ENCODE measurements at regions not wholly inside any gene's neighbourhood (a gene's known extent, or its start where the extent isn't known, plus 50 kb on each side); places are given as distances from the start of the nearest gene placed in this dataset.

- peaks cover 20 to 45% (median 26%) of the 10 kb centered on the region in 4 donors for H3K4me1 ChIP-seq
- TF ChIP-seq EP300 (IDR thresholded peaks at IDR 0.05) (no peak), POLR2A (IDR thresholded peaks at IDR 0.05) (no peak), POLR2AphosphoS5 (IDR thresholded peaks at IDR 0.05) (no peak), CTCF (IDR thresholded peaks at IDR 0.05) (no peak)
- WGBS, 5 donors: 72 to 77% (median 73%) methylated on average over 10 of the region's 10 CpGs
- intact Hi-C loops (cut with DNase I; ENCODE audit: low total_unique reads): no loop called here
- H3K27me3 ChIP-seq: no peaks in the 10 kb centered on the region
- peak in 1 of 2 donors; percentile 20 for DNase-seq
- H3K27ac ChIP-seq: peak overlapping the region in 4 of 5 donors; percentile 55 to 74 (median 70)
- no peak overlapping the region for H3K4me3 ChIP-seq
- H3K36me3 ChIP-seq: no peaks in the 10 kb centered on the region
- no peaks in the 10 kb centered on the region for H3K9me3 ChIP-seq
These were observed 122.6 kb upstream of the MEF2A start for GRCh38 chr15:99443056-99443756.

DNA sequence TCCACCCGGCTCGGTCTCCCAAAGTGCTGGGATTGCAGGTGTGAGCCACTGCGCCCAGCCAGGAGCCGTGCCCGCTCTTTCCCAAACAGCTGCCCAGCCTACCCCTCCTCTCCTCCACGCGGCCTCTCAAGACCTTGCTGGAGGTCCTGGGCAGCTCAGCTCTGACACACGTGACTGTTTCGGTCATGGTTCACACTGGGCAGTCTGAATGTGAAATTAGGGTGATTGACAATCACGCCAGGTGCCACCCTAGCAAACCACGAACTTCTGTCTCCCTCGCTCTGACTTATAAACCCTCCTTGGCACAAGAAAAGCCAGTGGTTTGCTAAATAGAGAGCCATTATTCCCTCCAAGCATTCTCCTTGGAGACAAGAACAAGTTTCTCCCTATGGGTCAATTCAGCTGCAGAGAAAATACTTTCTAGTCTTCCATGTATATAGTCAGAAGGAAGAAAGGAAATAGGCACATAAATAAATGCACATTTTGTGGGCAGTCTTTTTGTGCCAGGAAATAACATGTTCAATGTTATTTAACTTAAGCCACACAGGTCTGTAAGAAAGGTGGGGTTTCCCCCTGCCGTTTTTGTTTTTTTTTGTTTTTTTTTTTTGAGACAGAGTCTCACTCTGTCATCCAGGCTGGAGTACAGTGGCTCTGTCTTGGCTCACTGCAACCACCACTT, 121.9 kb upstream of the MEF2A start:
- intact Hi-C loops (cut with DNase I; ENCODE audit: low total_unique reads): no loop called here
- H3K27me3 ChIP-seq: no peaks in the 10 kb centered on the region
- WGBS, 5 donors: 65 to 86% (median 77%) methylated on average over 13 of the region's 13 CpGs
- H3K4me3 ChIP-seq: no peak overlapping the region
- DNase-seq: peak; percentile 19 to 21
- H3K27ac ChIP-seq: peak overlapping the region in 3 of 5 donors; percentile 1 to 74 (median 74)
- H3K36me3 ChIP-seq: no peaks in the 10 kb centered on the region
- H3K9me3 ChIP-seq: no peaks in the 10 kb centered on the region
- TF ChIP-seq CTCF (IDR thresholded peaks at IDR 0.05): no peak
- no peak for TF ChIP-seq EP300 (IDR thresholded peaks at IDR 0.05)
- no peak for TF ChIP-seq POLR2A (IDR thresholded peaks at IDR 0.05)
- TF ChIP-seq POLR2AphosphoS5 (IDR thresholded peaks at IDR 0.05): no peak
- H3K4me1 ChIP-seq: peaks cover 20 to 45% (median 22%) of the 10 kb centered on the region in 4 donors

GRCh38 chr15:99445272-99445850, 120.4 kb upstream of the MEF2A start:
- H3K36me3 ChIP-seq: no peaks in the 10 kb centered on the region
- no peaks in the 10 kb centered on the region for H3K9me3 ChIP-seq
- H3K4me1 ChIP-seq: peaks cover 20 to 45% (median 22%) of the 10 kb centered on the region in 4 donors
- WGBS, 5 donors: 70 to 83% (median 79%) methylated on average over 10 of the region's 10 CpGs
- H3K4me3 ChIP-seq: no peak overlapping the region
- intact Hi-C loops (cut with DNase I; ENCODE audit: low total_unique reads): no loop called here
- no peak overlapping the region for H3K27ac ChIP-seq
- TF ChIP-seq POLR2AphosphoS5 (IDR thresholded peaks at IDR 0.05) (no peak), POLR2A (IDR thresholded peaks at IDR 0.05) (no peak), CTCF (IDR thresholded peaks at IDR 0.05) (no peak), EP300 (IDR thresholded peaks at IDR 0.05) (no peak)
- DNase-seq: no peak
- H3K27me3 ChIP-seq: no peaks in the 10 kb centered on the region

GRCh38 chr15:99446565-99447496, 119.0 kb upstream of the MEF2A start:
- Histone ChIP-seq H3K9me3 (no peaks in the 10 kb centered on the region), H3K27me3 (no peaks in the 10 kb centered on the region), H3K36me3 (no peaks in the 10 kb centered on the region), H3K4me1 (peaks cover 19 to 42% (median 22%) of the 10 kb centered on the region in 4 donors), H3K4me3 (no peak overlapping the region), H3K27ac (no peak overlapping the region)
- 68 to 86% (median 76%) methylated on average over 21 to 35 of the region's 35 CpGs for WGBS, 5 donors
- intact Hi-C loops (cut with DNase I; ENCODE audit: low total_unique reads): no loop called here
- DNase-seq: peak; percentile 23
- TF ChIP-seq POLR2A (IDR thresholded peaks at IDR 0.05) (no peak), CTCF (IDR thresholded peaks at IDR 0.05) (no peak), EP300 (IDR thresholded peaks at IDR 0.05) (no peak), POLR2AphosphoS5 (IDR thresholded peaks at IDR 0.05) (no peak)

Measured in stomach (tissue), 8 donors.